ENCODE measurements at regions not wholly inside any gene's neighbourhood (a gene's known extent, or its start where the extent isn't known, plus 50 kb on each side); places are given as distances from the start of the nearest gene placed in this dataset.

GRCh38 chr10:90407851-90408250 lies 450.0 kb downstream of the HTR7 start:
- DNase-seq (no peak), ATAC-seq (no peak)
- no peaks in the 10 kb centered on the region for H3K4me1 ChIP-seq
- H3K36me3 ChIP-seq, result no peaks in the 10 kb centered on the region
- in situ Hi-C loops (cut with MboI; ENCODE audit: low sequenced_read_pairs in 4 of 4), result no loop called here
- H3K4me3 ChIP-seq, result no peak overlapping the region
- TF ChIP-seq CTCF (IDR thresholded peaks at IDR 0.05 in 4 of 5, conservative IDR thresholded peaks at IDR 0.05 in 1 of 5), result no peak
- TF ChIP-seq POLR2A (IDR thresholded peaks at IDR 0.05), result no peak
- H3K9me3 ChIP-seq, result no peaks in the 10 kb centered on the region
- H3K27ac ChIP-seq, result no peak overlapping the region
- no peaks in the 10 kb centered on the region for H3K27me3 ChIP-seq
- intact Hi-C loops (cut with DNase I; ENCODE audit: low total_unique reads), result no loop called here

GRCh38 chr10:90412582-90412981 lies 445.3 kb downstream of the HTR7 start:
- Histone ChIP-seq H3K27me3 (no peaks in the 10 kb centered on the region), H3K36me3 (no peaks in the 10 kb centered on the region), H3K27ac (no peak overlapping the region), H3K4me3 (no peak overlapping the region), H3K4me1 (no peaks in the 10 kb centered on the region), H3K9me3 (no peaks in the 10 kb centered on the region)
- in situ Hi-C loops (cut with MboI; ENCODE audit: low sequenced_read_pairs in 4 of 4), result no loop called here
- ATAC-seq (no peak), DNase-seq (no peak)
- TF ChIP-seq POLR2A (IDR thresholded peaks at IDR 0.05) (no peak), CTCF (IDR thresholded peaks at IDR 0.05 in 4 of 5, conservative IDR thresholded peaks at IDR 0.05 in 1 of 5) (no peak)
- intact Hi-C loops (cut with DNase I; ENCODE audit: low total_unique reads), result no loop called here

GRCh38 chr10:90413196-90413595 lies 444.6 kb downstream of the HTR7 start:
- Histone ChIP-seq H3K9me3 (no peaks in the 10 kb centered on the region), H3K27ac (no peak overlapping the region), H3K4me1 (no peaks in the 10 kb centered on the region), H3K4me3 (no peak overlapping the region), H3K27me3 (no peaks in the 10 kb centered on the region), H3K36me3 (no peaks in the 10 kb centered on the region)
- ATAC-seq, result no peak
- TF ChIP-seq CTCF (IDR thresholded peaks at IDR 0.05 in 4 of 5, conservative IDR thresholded peaks at IDR 0.05 in 1 of 5) (no peak), POLR2A (IDR thresholded peaks at IDR 0.05) (no peak)
- in situ Hi-C loops (cut with MboI; ENCODE audit: low sequenced_read_pairs in 4 of 4) (no loop called here), intact Hi-C loops (cut with DNase I; ENCODE audit: low total_unique reads) (no loop called here)
- DNase-seq, result no peak

- intact Hi-C loops (cut with DNase I; ENCODE audit: low total_unique reads), result no loop called here
- no peak overlapping the region for H3K4me3 ChIP-seq
- no peaks in the 10 kb centered on the region for H3K4me1 ChIP-seq
- H3K27ac ChIP-seq, result no peak overlapping the region
- no peak for ATAC-seq
- no peak for TF ChIP-seq CTCF (IDR thresholded peaks at IDR 0.05 in 4 of 5, conservative IDR thresholded peaks at IDR 0.05 in 1 of 5)
- no peak for TF ChIP-seq POLR2A (IDR thresholded peaks at IDR 0.05)
- H3K9me3 ChIP-seq, result no peaks in the 10 kb centered on the region
- H3K36me3 ChIP-seq, result no peaks in the 10 kb centered on the region
- no peaks in the 10 kb centered on the region for H3K27me3 ChIP-seq
- in situ Hi-C loops (cut with MboI; ENCODE audit: low sequenced_read_pairs in 4 of 4), result no loop called here
- no peak for DNase-seq
Observed at GRCh38 chr10:90414926-90415325, 442.9 kb downstream of the HTR7 start.

- no peaks in the 10 kb centered on the region for H3K36me3 ChIP-seq
- H3K4me3 ChIP-seq, result no peak overlapping the region
- no peaks in the 10 kb centered on the region for H3K27me3 ChIP-seq
- no peak for TF ChIP-seq CTCF (IDR thresholded peaks at IDR 0.05 in 4 of 5, conservative IDR thresholded peaks at IDR 0.05 in 1 of 5)
- no peak for TF ChIP-seq POLR2A (IDR thresholded peaks at IDR 0.05)
- intact Hi-C loops (cut with DNase I; ENCODE audit: low total_unique reads), result no loop called here
- no peak overlapping the region for H3K27ac ChIP-seq
- ATAC-seq (no peak), DNase-seq (no peak)
- H3K4me1 ChIP-seq, result no peaks in the 10 kb centered on the region
- in situ Hi-C loops (cut with MboI; ENCODE audit: low sequenced_read_pairs in 4 of 4), result no loop called here
- H3K9me3 ChIP-seq, result no peaks in the 10 kb centered on the region
Observed at GRCh38 chr10:90417029-90417428, 440.8 kb downstream of the HTR7 start.

Measured in gastrocnemius medialis (tissue), 4 donors.